IMR-90 (cell line): ENCODE measurements at regions not wholly inside any gene's neighbourhood (a gene's known extent, or its start where the extent isn't known, plus 50 kb on each side); places are given as distances from the start of the nearest gene placed in this dataset.

Source experiments
- ATAC-seq: fragments of 200-7000 bp; cut with Tn5 transposase; 2 replicates; pipeline ENCODE4 v1.9.1; 2020; ENCODE audit warnings: low read depth, mild to moderate bottlenecking, moderate library complexity
- BruUV-seq: library from RNA; stranded (reverse); fragments of 400-500 nt; replicated peaks from 2 replicates; lab custom pipeline; 2021; lab: Mats Ljungman, UMichigan
- CTCF ChIA-PET: fragments of 300-600 bp; formaldehyde crosslinking; extraction: SDS; loops from one replicate; lab custom pipeline; 2021; ENCODE audit warnings: antibody characterized with exemption; lab: Yijun Ruan, JAX
- POLR2A ChIA-PET: fragments of 300-600 bp; sonication (Branson Sonifier 250); formaldehyde crosslinking; loops from one replicate; lab custom pipeline; 2022; ENCODE audit warnings: antibody characterized with exemption; ENCODE audit not compliant: unreplicated experiment; lab: Charles Lee
- DNase-seq: peaks from one replicate; pipeline ENCODE4 v3.0.0; 2013
- H2AFZ ChIP-seq: replicated peaks from 2 replicates; pipeline ENCODE3; 2013; ENCODE audit warnings: low read length, mild to moderate bottlenecking; ENCODE audit not compliant: poor library complexity
- H2AK5ac ChIP-seq: 2 replicates; pipeline ENCODE4 v1.6.1; 2013; ENCODE audit warnings: low read depth, low read length, inconsistent platforms
- H2AK9ac ChIP-seq: replicated peaks from 2 replicates; pipeline ENCODE3; 2013; ENCODE audit warnings: mild to moderate bottlenecking, low read depth, low read length, moderate library complexity; ENCODE audit not compliant: poor library complexity
- H2BK120ac ChIP-seq: 2 replicates; pipeline ENCODE4 v1.6.1; 2013; ENCODE audit warnings: low read depth, low read length, inconsistent platforms
- H2BK15ac ChIP-seq: 3 replicates; pipeline ENCODE4 v1.6.1; 2013; ENCODE audit warnings: low read depth, low read length, inconsistent platforms
- H2BK20ac ChIP-seq: 2 replicates; pipeline ENCODE4 v1.6.1; 2013; ENCODE audit warnings: low read depth, mild to moderate bottlenecking, inconsistent platforms, low read length, moderate library complexity
- H2BK5ac ChIP-seq: 2 replicates; pipeline ENCODE4 v1.6.1; 2013; ENCODE audit warnings: mild to moderate bottlenecking, low read depth, low read length, inconsistent platforms; ENCODE audit not compliant: poor library complexity, severe bottlenecking
- H3K14ac ChIP-seq: replicated peaks from 2 replicates; pipeline ENCODE4 v1.6.1; 2013; ENCODE audit warnings: low read depth, low read length, inconsistent platforms
- H3K18ac ChIP-seq: 2 replicates; pipeline ENCODE4 v1.6.1; 2013; ENCODE audit warnings: low read depth, low read length, control low read depth
- H3K23ac ChIP-seq: 2 replicates; pipeline ENCODE4 v1.6.1; 2013; ENCODE audit warnings: low read depth, low read length, inconsistent platforms
- H3K27ac ChIP-seq: 2 replicates; pipeline ENCODE4 v1.5.1; 2013; ENCODE audit warnings: mild to moderate bottlenecking, control low read depth, low read length; ENCODE audit not compliant: insufficient read depth
- H3K27me3 ChIP-seq: 2 replicates; pipeline ENCODE4 v1.6.1; 2013; ENCODE audit warnings: low read length; ENCODE audit not compliant: control insufficient read depth, insufficient read depth
- H3K36me3 ChIP-seq: 2 replicates; pipeline ENCODE4 v1.6.1; 2013; ENCODE audit warnings: low read length, mixed read lengths; ENCODE audit not compliant: control insufficient read depth, insufficient read depth
- H3K4ac ChIP-seq: 2 replicates; pipeline ENCODE4 v1.6.1; 2013; ENCODE audit warnings: low read depth, low read length, inconsistent platforms
- H3K4me1 ChIP-seq: 2 replicates; pipeline ENCODE4 v1.6.1; 2013; ENCODE audit warnings: low read length, mixed read lengths; ENCODE audit not compliant: control insufficient read depth, insufficient read depth
- H3K4me2 ChIP-seq: 2 replicates; pipeline ENCODE4 v1.6.1; 2013; ENCODE audit warnings: low read depth, mild to moderate bottlenecking, control low read depth, low read length, moderate library complexity
- H3K4me3 ChIP-seq: 2 replicates; pipeline ENCODE4 v1.5.1; 2013; ENCODE audit warnings: low read depth, mild to moderate bottlenecking, control low read depth, low read length, moderate library complexity; ENCODE audit not compliant: insufficient read depth
- H3K56ac ChIP-seq: 2 replicates; pipeline ENCODE4 v1.6.1; 2013; ENCODE audit warnings: low read length, inconsistent platforms; ENCODE audit not compliant: insufficient read depth; ENCODE audit errors: extremely low read depth
- H3K79me1 ChIP-seq, 2 experiments: 2 replicates each; pipeline ENCODE4 v1.6.1; 2013; ENCODE audit warnings: low read length in 2 of 2, inconsistent platforms in 1 of 2, low read depth in 1 of 2
- H3K9ac ChIP-seq: 2 replicates; pipeline ENCODE4 v1.6.1; 2013; ENCODE audit warnings: low read depth, low read length, control low read depth
- H3K9me1 ChIP-seq: 2 replicates; pipeline ENCODE4 v1.6.1; 2013; ENCODE audit warnings: low read length, inconsistent platforms; ENCODE audit not compliant: insufficient read depth
- H3K9me3 ChIP-seq: 2 replicates; pipeline ENCODE4 v1.6.1; 2013; ENCODE audit warnings: low read length; ENCODE audit not compliant: control insufficient read depth, insufficient read depth
- H4K20me1 ChIP-seq: 2 replicates; pipeline ENCODE4 v1.6.1; 2013; ENCODE audit warnings: low read length, inconsistent platforms; ENCODE audit not compliant: insufficient read depth
- H4K5ac ChIP-seq: 2 replicates; pipeline ENCODE4 v1.6.1; 2013; ENCODE audit warnings: mild to moderate bottlenecking, low read depth, low read length, control low read depth
- H4K8ac ChIP-seq, 2 experiments: 2 replicates each; pipeline ENCODE4 v1.6.1; 2013; ENCODE audit warnings: low read depth in 2 of 2, low read length in 2 of 2, control low read depth in 1 of 2, inconsistent platforms in 1 of 2
- H4K91ac ChIP-seq: 2 replicates; pipeline ENCODE4 v1.6.1; 2013; ENCODE audit warnings: low read depth, low read length, inconsistent platforms; ENCODE audit not compliant: insufficient read depth
- FOS ChIP-seq: fragments of 150-350 bp; IDR thresholded peaks from 2 replicates; pipeline ENCODE4 v1.6.1; 2016; ENCODE audit warnings: low read depth, low read length
- MAFK ChIP-seq: IDR thresholded peaks from 2 replicates; pipeline ENCODE4 v1.6.1; 2012; ENCODE audit warnings: low read depth, low read length, improper control_type of control experiment
- MXI1 ChIP-seq: IDR thresholded peaks from 2 replicates; pipeline ENCODE4 v1.6.1; 2012; ENCODE audit warnings: low read depth, mild to moderate bottlenecking, low read length, moderate library complexity, borderline replicate concordance
- RAD21 ChIP-seq: IDR thresholded peaks from 2 replicates; pipeline ENCODE4 v1.6.1; 2012; ENCODE audit warnings: low read length, improper control_type of control experiment
- SMC3 ChIP-seq: fragments of 150-350 bp; IDR thresholded peaks from 2 replicates; pipeline ENCODE4 v1.6.1; 2016; ENCODE audit warnings: low read depth, mild to moderate bottlenecking, antibody characterized with exemption, low read length, moderate library complexity
- WGBS, 2 experiments: methylation state at CpG; one replicate each; pipeline versions ENCODE4 v1.1.5 to v1.1.7; 2013; ENCODE audit warnings: missing lambda C conversion rate in 2 of 2; ENCODE audit not compliant: insufficient read length in 1 of 2; ENCODE audit errors: extremely low coverage in 2 of 2; 5-methylcytosine and 5-hydroxymethylcytosine counted together
- dilution Hi-C: fragments of 300-500 bp; cut with HindIII; formaldehyde crosslinking; loops from one replicate; pipeline ENCODE4 v1.14.3; 2018; ENCODE audit warnings: low sequenced_read_pairs; ENCODE audit not compliant: unreplicated experiment
- in situ Hi-C: fragments of 300-500 bp; cut with MboI; formaldehyde crosslinking; loops from 3 replicates; pipeline ENCODE4 v1.14.3; 2019; ENCODE audit warnings: low sequenced_read_pairs, inconsistent platforms, mixed read lengths
- intact Hi-C: fragments of 100-400 bp; cut with micrococcal nuclease; formaldehyde crosslinking; loops from 2 replicates; pipeline ENCODE4 v1.10.0; 2022
- TF ChIP-seq, protein P1 (sequence below): fragments of 150-350 bp; IDR thresholded peaks from 2 replicates; pipeline ENCODE4 v1.6.1; 2016; ENCODE audit warnings: low read depth, mild to moderate bottlenecking, low read length, moderate library complexity, borderline replicate concordance

DNA sequence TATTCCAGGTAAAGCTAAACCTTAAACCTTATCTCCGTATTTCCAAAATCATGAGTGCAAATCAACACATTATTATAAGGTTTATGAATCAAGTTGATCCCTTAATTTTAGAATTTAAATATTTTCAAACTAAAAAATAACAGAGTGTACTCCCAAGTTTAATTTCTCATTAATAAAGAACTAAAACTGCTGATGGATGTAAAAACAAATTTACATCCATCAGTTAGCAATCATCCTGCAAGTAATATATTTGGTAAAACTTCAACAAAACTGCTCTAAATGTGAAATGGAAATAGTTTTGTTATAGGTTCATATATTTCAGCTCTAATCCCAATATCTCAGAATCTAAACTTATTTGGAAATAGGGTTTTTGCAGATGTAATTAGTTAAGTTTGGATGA is 71.3 kb upstream of the ZNF804B start:
- intact Hi-C loops = no loop called here
- Histone ChIP-seq H4K20me1 (no peaks in the 10 kb centered on the region), H3K14ac (no peak overlapping the region), H3K18ac (no peak overlapping the region), H2BK5ac (no peak overlapping the region), H3K4ac (no peak overlapping the region), H3K4me2 (no peak overlapping the region), H4K8ac (no peak overlapping the region), H3K9me3 (peaks cover 24% of the 10 kb centered on the region), H2BK120ac (no peak overlapping the region), H4K5ac (no peak overlapping the region), H2AK9ac (no peak overlapping the region), H3K56ac (no peak overlapping the region), H3K4me3 (no peak overlapping the region), H3K36me3 (no peaks in the 10 kb centered on the region), H3K9ac (no peak overlapping the region), H2BK15ac (no peak overlapping the region), H2AFZ (no peak overlapping the region), H4K91ac (no peak overlapping the region), H2BK20ac (no peak overlapping the region), H3K9me1 (no peaks in the 10 kb centered on the region), H3K27ac (no peak overlapping the region), H3K23ac (no peak overlapping the region), H2AK5ac (no peak overlapping the region), H3K79me1 (no peaks in the 10 kb centered on the region), H3K27me3 (no peaks in the 10 kb centered on the region), H3K4me1 (no peaks in the 10 kb centered on the region)
- dilution Hi-C loops = no loop called here
- WGBS, 2 experiments = no CpG with 5 or more reads among the region's 1 CpG
- CTCF ChIA-PET = no interaction called here
- in situ Hi-C loops = no loop called here
- ATAC-seq = no peak
- no TSS peak for BruUV-seq
- TF ChIP-seq RAD21 (no peak), FOS (no peak), SMC3 (no peak), MAFK (peak; percentile 58), MXI1 (no peak)
- TF ChIP-seq, protein P1, sequence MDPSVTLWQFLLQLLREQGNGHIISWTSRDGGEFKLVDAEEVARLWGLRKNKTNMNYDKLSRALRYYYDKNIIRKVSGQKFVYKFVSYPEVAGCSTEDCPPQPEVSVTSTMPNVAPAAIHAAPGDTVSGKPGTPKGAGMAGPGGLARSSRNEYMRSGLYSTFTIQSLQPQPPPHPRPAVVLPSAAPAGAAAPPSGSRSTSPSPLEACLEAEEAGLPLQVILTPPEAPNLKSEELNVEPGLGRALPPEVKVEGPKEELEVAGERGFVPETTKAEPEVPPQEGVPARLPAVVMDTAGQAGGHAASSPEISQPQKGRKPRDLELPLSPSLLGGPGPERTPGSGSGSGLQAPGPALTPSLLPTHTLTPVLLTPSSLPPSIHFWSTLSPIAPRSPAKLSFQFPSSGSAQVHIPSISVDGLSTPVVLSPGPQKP = no peak
- POLR2A ChIA-PET = no interaction called here
- DNase-seq = no peak
